SK-N-SH treated with all-trans-retinoic acid at 6 μM for 48 hours (cell line): ENCODE measurements at regions not wholly inside any gene's neighbourhood (a gene's known extent, or its start where the extent isn't known, plus 50 kb on each side); places are given as distances from the start of the nearest gene placed in this dataset.

Source experiments
- ATAC-seq: fragments of 200-7000 bp; cut with Tn5 transposase; 3 replicates; pipeline ENCODE4 v1.9.1; 2020; ENCODE audit warnings: mild to moderate bottlenecking, moderate library complexity
- ARNTL ChIP-seq: fragments of 450-650 bp; formaldehyde crosslinking; IDR thresholded peaks from 2 replicates; pipeline ENCODE4 v1.5.0; 2020; ENCODE audit warnings: low read depth, mild to moderate bottlenecking, moderate library complexity, borderline replicate concordance
- BACH2 ChIP-seq: fragments of 250-450 bp; sonication (Bioruptor Pico); IDR thresholded peaks from 2 replicates; pipeline ENCODE4 v1.9.0; 2021; ENCODE audit warnings: mild to moderate bottlenecking, borderline replicate concordance
- ESRRG ChIP-seq: fragments of 250-450 bp; sonication (Bioruptor Pico); IDR thresholded peaks from 2 replicates; pipeline ENCODE4 v1.6.1; 2021; ENCODE audit warnings: mild to moderate bottlenecking
- GLIS3 ChIP-seq: fragments of 250-450 bp; sonication (Bioruptor Pico); IDR thresholded peaks from 2 replicates; pipeline ENCODE4 v1.5.0; 2020; ENCODE audit warnings: mild to moderate bottlenecking, moderate library complexity
- ISL1 ChIP-seq: fragments of 250-450 bp; sonication (Bioruptor Pico); IDR thresholded peaks from 2 replicates; pipeline ENCODE4 v2.1.2; 2022; ENCODE audit warnings: mild to moderate bottlenecking, moderate library complexity
- OSR1 ChIP-seq: fragments of 250-450 bp; sonication (Bioruptor Pico); IDR thresholded peaks from 2 replicates; pipeline ENCODE4 v1.8.0; 2022; ENCODE audit warnings: moderate library complexity, mild to moderate bottlenecking, inconsistent platforms
- PPARA ChIP-seq: fragments of 250-450 bp; sonication (Bioruptor Pico); IDR thresholded peaks from 2 replicates; pipeline ENCODE4 v1.5.0; 2020; ENCODE audit warnings: mild to moderate bottlenecking, borderline replicate concordance
- RARB ChIP-seq: fragments of 250-450 bp; sonication (Bioruptor Pico); IDR thresholded peaks from 2 replicates; pipeline ENCODE4 v1.8.0; 2021; ENCODE audit warnings: mild to moderate bottlenecking, moderate library complexity
- TOX ChIP-seq: fragments of 250-450 bp; sonication (Bioruptor Pico); IDR thresholded peaks from 2 replicates; pipeline ENCODE4 v1.8.0; 2021; ENCODE audit warnings: mild to moderate bottlenecking, moderate library complexity, borderline replicate concordance
- TSHZ2 ChIP-seq: fragments of 250-450 bp; sonication (Bioruptor Pico); IDR thresholded peaks from 2 replicates; pipeline ENCODE4 v1.5.0; 2020; ENCODE audit warnings: mild to moderate bottlenecking, moderate library complexity
- ZC3H10 ChIP-seq: fragments of 250-450 bp; sonication (Bioruptor Pico); IDR thresholded peaks from 2 replicates; pipeline ENCODE4 v1.5.1; 2021; ENCODE audit warnings: mild to moderate bottlenecking, moderate library complexity
- ZFP3 ChIP-seq: fragments of 250-450 bp; sonication (Bioruptor Pico); IDR thresholded peaks from 2 replicates; pipeline ENCODE4 v1.5.0; 2020; ENCODE audit warnings: mild to moderate bottlenecking, moderate library complexity
- ZNF565 ChIP-seq: fragments of 450-650 bp; formaldehyde crosslinking; conservative IDR thresholded peaks from 2 replicates; pipeline ENCODE4 v1.5.0; 2020; ENCODE audit warnings: low read depth, mild to moderate bottlenecking, moderate library complexity
- ZNF70 ChIP-seq: fragments of 450-650 bp; formaldehyde crosslinking; IDR thresholded peaks from 2 replicates; pipeline ENCODE4 v1.5.0; 2020; ENCODE audit warnings: mild to moderate bottlenecking, moderate library complexity
- ZNF8 ChIP-seq: fragments of 450-650 bp; formaldehyde crosslinking; IDR thresholded peaks from 2 replicates; pipeline ENCODE4 v1.5.0; 2020; ENCODE audit warnings: mild to moderate bottlenecking, moderate library complexity
- TF ChIP-seq, protein P1 (sequence below): fragments of 250-450 bp; sonication (Bioruptor Pico); IDR thresholded peaks from 2 replicates; pipeline ENCODE4 v1.8.0; 2020; ENCODE audit warnings: mild to moderate bottlenecking, moderate library complexity, borderline replicate concordance
- TF ChIP-seq, protein P2 (sequence below): fragments of 250-450 bp; sonication (Bioruptor Pico); IDR thresholded peaks from 2 replicates; pipeline ENCODE4 v1.5.1; 2021; ENCODE audit warnings: mild to moderate bottlenecking, moderate library complexity
- TF ChIP-seq, protein P3 (sequence below): fragments of 250-450 bp; sonication (Bioruptor Pico); IDR thresholded peaks from 2 replicates; pipeline ENCODE4 v1.8.0; 2021; ENCODE audit warnings: low read depth, mild to moderate bottlenecking, moderate library complexity, borderline replicate concordance
- TF ChIP-seq, protein P4 (sequence below): fragments of 250-450 bp; sonication (Bioruptor Pico); IDR thresholded peaks from 2 replicates; pipeline ENCODE4 v1.5.1; 2020; ENCODE audit warnings: low read depth, mild to moderate bottlenecking, moderate library complexity

- TF ChIP-seq ZFP3 (CRISPR knock-in tag) (no peak), PPARA (CRISPR knock-in tag) (no peak)
Measured at GRCh38 chr3:95408464-95408862, 1345.6 kb downstream of the NSUN3 start (continued).

- TF ChIP-seq ZNF70 (CRISPR knock-in tag) (no peak), RARB (CRISPR knock-in tag) (no peak), ZC3H10 (CRISPR knock-in tag) (no peak), ARNTL (CRISPR knock-in tag) (no peak), ZNF565 (no peak)
- no peak for ATAC-seq
Measured at GRCh38 chr3:95418251-95418650, 1355.4 kb downstream of the NSUN3 start.

GRCh38 chr3:95424279-95424678 lies 1361.4 kb downstream of the NSUN3 start:
- no peak for ATAC-seq
- no peak for TF ChIP-seq ZNF8 (CRISPR knock-in tag)
- no peak for TF ChIP-seq ISL1 (CRISPR knock-in tag)
- TF ChIP-seq, protein P1, sequence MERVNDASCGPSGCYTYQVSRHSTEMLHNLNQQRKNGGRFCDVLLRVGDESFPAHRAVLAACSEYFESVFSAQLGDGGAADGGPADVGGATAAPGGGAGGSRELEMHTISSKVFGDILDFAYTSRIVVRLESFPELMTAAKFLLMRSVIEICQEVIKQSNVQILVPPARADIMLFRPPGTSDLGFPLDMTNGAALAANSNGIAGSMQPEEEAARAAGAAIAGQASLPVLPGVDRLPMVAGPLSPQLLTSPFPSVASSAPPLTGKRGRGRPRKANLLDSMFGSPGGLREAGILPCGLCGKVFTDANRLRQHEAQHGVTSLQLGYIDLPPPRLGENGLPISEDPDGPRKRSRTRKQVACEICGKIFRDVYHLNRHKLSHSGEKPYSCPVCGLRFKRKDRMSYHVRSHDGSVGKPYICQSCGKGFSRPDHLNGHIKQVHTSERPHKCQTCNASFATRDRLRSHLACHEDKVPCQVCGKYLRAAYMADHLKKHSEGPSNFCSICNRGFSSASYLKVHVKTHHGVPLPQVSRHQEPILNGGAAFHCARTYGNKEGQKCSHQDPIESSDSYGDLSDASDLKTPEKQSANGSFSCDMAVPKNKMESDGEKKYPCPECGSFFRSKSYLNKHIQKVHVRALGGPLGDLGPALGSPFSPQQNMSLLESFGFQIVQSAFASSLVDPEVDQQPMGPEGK, result no peak
- no peak for TF ChIP-seq ZC3H10 (CRISPR knock-in tag)
- TF ChIP-seq, protein P2, sequence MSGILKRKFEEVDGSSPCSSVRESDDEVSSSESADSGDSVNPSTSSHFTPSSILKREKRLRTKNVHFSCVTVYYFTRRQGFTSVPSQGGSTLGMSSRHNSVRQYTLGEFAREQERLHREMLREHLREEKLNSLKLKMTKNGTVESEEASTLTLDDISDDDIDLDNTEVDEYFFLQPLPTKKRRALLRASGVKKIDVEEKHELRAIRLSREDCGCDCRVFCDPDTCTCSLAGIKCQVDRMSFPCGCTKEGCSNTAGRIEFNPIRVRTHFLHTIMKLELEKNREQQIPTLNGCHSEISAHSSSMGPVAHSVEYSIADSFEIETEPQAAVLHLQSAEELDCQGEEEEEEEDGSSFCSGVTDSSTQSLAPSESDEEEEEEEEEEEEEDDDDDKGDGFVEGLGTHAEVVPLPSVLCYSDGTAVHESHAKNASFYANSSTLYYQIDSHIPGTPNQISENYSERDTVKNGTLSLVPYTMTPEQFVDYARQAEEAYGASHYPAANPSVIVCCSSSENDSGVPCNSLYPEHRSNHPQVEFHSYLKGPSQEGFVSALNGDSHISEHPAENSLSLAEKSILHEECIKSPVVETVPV (CRISPR knock-in tag), result no peak
- no peak for TF ChIP-seq OSR1 (CRISPR knock-in tag)
- no peak for TF ChIP-seq ESRRG
- TF ChIP-seq TOX (CRISPR knock-in tag), result no peak
- TF ChIP-seq, protein P3, sequence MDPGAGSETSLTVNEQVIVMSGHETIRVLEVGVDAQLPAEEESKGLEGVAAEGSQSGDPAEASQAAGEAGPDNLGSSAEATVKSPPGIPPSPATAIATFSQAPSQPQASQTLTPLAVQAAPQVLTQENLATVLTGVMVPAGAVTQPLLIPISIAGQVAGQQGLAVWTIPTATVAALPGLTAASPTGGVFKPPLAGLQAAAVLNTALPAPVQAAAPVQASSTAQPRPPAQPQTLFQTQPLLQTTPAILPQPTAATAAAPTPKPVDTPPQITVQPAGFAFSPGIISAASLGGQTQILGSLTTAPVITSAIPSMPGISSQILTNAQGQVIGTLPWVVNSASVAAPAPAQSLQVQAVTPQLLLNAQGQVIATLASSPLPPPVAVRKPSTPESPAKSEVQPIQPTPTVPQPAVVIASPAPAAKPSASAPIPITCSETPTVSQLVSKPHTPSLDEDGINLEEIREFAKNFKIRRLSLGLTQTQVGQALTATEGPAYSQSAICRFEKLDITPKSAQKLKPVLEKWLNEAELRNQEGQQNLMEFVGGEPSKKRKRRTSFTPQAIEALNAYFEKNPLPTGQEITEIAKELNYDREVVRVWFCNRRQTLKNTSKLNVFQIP (CRISPR knock-in tag), result no peak
- TF ChIP-seq, protein P4, sequence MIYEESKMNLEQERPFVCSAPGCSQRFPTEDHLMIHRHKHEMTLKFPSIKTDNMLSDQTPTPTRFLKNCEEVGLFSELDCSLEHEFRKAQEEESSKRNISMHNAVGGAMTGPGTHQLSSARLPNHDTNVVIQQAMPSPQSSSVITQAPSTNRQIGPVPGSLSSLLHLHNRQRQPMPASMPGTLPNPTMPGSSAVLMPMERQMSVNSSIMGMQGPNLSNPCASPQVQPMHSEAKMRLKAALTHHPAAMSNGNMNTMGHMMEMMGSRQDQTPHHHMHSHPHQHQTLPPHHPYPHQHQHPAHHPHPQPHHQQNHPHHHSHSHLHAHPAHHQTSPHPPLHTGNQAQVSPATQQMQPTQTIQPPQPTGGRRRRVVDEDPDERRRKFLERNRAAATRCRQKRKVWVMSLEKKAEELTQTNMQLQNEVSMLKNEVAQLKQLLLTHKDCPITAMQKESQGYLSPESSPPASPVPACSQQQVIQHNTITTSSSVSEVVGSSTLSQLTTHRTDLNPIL, result no peak
- TF ChIP-seq, all 23 proteins: peak for 0

DNA sequence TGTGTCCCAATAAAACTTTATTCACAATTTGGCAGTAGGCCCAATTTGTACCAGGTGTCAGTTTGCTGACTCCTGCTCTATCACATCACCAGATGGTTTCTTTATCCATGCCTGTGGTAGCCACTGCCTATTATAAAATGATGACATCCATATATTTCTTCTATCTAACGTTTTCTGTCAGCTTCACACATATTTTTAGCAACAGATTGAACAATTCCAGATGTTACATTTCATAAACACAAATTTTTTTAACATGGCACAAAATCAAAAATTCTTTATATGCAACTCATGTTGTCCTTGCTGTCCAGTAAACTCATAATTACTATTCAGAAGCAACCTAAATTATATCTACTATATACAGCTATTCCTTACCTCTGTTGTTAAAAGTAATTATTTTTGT lies 1371.6 kb downstream of the NSUN3 start:
- ATAC-seq, result no peak
- TF ChIP-seq, protein P3 (CRISPR knock-in tag), result no peak
- TF ChIP-seq ZNF70 (CRISPR knock-in tag), result no peak
- TF ChIP-seq BACH2, result no peak
- TF ChIP-seq PPARA (CRISPR knock-in tag), result no peak
- no peak for TF ChIP-seq ZC3H10 (CRISPR knock-in tag)
- TF ChIP-seq RARB (CRISPR knock-in tag), result no peak
- TF ChIP-seq TSHZ2 (CRISPR knock-in tag), result no peak
- TF ChIP-seq, protein P1, result no peak
- no peak for TF ChIP-seq ZNF8 (CRISPR knock-in tag)
- TF ChIP-seq ESRRG, result no peak
- no peak for TF ChIP-seq GLIS3 (CRISPR knock-in tag)
- TF ChIP-seq, protein P2 (CRISPR knock-in tag), result no peak
